Fibroblast of villous mesenchyme (primary cell): ENCODE measurements at regions not wholly inside any gene's neighbourhood (a gene's known extent, or its start where the extent isn't known, plus 50 kb on each side); places are given as distances from the start of the nearest gene placed in this dataset.

Experiments used
- DNase-seq: peaks from one replicate; pipeline ENCODE4 v3.0.0-alpha.2; 2010; ENCODE audit warnings: low read depth
- H3K4me3 ChIP-seq: 2 replicates; pipeline ENCODE4 v1.5.1; 2011; ENCODE audit warnings: low read depth, mild to moderate bottlenecking, low read length
- CTCF ChIP-seq: IDR thresholded peaks from 2 replicates; pipeline ENCODE4 v1.5.1; 2012; ENCODE audit warnings: low read depth, mild to moderate bottlenecking, low read length; ENCODE audit not compliant: insufficient read depth

- H3K4me3 ChIP-seq: no peak overlapping the region
- TF ChIP-seq CTCF: no peak
- DNase-seq: no peak
Measured at GRCh38 chr22:48942698-48943566, 884.7 kb downstream of the BRD1 start.

GRCh38 chr22:48941903-48942575 lies 885.6 kb downstream of the BRD1 start:
- H3K4me3 ChIP-seq: no peak overlapping the region
- DNase-seq: no peak
- no peak for TF ChIP-seq CTCF

- DNase-seq: no peak
- H3K4me3 ChIP-seq: no peak overlapping the region
- no peak for TF ChIP-seq CTCF
Measured at GRCh38 chr22:48941033-48941902, 886.4 kb downstream of the BRD1 start.

GRCh38 chr22:48940266-48941032 lies 887.2 kb downstream of the BRD1 start:
- DNase-seq: no peak
- no peak for TF ChIP-seq CTCF
- H3K4me3 ChIP-seq: no peak overlapping the region

- no peak for DNase-seq
- no peak for TF ChIP-seq CTCF
- no peak overlapping the region for H3K4me3 ChIP-seq
Measured at GRCh38 chr22:48939441-48940265, 888.0 kb downstream of the BRD1 start.
